T-helper 9 cell (primary cell): ENCODE measurements at regions not wholly inside any gene's neighbourhood (a gene's known extent, or its start where the extent isn't known, plus 50 kb on each side); places are given as distances from the start of the nearest gene placed in this dataset.

Experiments used
- DNase-seq: peaks from one replicate; pipeline ENCODE4 v3.0.0-alpha.2; 2020

DNA sequence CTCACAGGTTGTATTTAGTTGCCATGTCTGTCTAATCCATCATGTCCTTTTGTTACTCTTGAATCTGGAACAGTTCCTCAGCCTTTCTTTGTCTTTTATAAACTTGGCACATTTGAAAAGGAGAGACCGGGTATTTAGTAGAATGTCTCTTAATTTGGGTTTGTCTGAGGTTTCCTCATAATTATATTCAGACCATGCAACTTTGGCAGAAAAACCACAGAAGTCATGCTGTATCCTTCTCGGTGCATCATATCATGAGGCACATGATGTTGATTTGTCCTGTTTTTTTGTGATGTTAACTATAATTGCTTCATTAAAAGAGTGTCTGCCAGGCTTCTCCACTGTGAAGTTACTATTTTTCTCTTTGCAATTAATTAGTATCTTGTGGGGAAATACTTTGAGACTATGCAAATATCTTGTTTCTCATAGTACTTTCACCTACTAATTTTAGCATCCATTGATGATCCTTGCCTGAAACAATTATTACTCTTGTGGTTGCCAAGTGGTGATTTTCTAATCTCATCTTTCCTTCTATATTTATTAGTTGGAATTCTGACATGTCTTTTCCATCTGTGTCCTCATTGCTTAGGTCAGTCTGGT lies 837.3 kb downstream of the DHX35 start:
- no peak for DNase-seq

DNA sequence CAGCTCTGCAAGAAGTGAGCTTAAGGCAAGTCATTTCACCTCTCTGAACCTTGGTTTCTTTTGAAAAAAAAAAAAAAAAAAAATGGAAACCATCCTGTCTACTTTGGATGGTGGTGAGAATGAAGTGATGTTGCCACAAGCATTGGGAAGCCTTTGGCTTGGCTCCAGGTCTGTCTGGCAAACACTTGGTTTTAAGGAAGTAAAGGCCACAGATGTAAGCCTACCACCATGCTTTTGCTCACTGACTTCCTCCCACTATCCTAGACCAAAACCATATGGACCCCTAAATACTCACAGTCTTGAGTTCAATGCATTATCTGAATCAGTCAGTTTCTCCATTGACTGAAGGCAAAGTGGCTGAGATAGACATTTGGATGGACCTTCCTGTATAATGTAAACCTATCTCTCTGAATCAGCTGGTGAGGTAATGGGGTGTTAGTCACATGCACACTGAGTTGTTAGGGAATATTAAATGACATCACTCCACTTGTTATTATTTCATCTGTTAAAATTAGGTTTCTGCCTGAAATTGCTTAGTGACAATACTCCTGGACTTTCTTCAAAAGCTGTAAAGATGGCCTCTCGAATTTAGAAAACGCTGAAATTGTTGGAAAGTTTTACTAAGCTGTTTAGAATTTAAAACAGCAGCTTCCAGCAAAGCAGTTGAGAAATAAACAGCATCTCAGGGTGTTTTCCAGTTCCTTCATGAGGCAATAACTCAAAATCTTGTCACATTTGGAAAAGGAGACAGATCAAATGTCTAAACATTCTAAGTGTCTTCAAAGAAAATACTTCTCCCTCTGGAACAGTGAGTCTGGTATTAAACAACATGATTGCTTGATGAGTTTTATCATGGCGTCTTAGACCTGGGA lies 833.5 kb downstream of the DHX35 start:
- DNase-seq = no peak

DNA sequence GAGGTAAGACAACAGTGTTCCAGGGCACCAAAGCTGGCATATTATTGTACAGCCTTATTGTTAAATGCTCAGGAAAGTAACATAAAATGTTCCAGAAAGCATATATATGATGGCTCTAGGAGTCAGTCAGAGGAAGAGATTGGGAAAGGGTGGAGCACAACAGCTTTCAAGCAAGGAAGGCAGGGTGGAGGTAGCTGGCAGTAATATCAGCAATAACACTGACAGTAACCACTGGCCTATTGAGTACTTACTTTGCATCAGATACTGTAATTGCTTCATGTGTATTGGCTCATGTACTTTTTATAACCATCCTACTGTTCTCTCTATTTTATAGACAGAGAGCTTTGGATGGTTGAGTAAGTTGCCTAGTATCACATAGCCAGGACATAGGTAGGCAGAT lies 830.2 kb downstream of the DHX35 start:
- no peak for DNase-seq

DNA sequence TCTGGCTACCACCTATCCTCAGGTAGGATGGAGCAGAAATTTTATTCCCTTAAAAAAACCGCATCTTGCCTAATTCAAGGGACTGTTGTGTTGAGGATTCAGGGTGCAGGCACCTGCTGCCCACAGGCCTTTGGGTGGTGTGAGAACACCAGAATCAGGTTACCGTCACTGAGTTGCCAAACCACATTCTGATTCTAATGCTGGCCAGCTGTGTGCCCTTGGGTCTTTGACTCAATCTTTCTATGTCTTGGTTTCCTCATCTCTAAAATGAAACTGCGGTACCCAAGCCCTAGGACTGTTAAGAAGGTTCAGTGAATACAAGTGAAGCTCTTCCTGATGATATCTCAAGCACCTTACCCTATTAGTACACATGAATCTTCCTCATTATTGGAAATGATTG lies 827.3 kb downstream of the DHX35 start:
- no peak for DNase-seq

DNA sequence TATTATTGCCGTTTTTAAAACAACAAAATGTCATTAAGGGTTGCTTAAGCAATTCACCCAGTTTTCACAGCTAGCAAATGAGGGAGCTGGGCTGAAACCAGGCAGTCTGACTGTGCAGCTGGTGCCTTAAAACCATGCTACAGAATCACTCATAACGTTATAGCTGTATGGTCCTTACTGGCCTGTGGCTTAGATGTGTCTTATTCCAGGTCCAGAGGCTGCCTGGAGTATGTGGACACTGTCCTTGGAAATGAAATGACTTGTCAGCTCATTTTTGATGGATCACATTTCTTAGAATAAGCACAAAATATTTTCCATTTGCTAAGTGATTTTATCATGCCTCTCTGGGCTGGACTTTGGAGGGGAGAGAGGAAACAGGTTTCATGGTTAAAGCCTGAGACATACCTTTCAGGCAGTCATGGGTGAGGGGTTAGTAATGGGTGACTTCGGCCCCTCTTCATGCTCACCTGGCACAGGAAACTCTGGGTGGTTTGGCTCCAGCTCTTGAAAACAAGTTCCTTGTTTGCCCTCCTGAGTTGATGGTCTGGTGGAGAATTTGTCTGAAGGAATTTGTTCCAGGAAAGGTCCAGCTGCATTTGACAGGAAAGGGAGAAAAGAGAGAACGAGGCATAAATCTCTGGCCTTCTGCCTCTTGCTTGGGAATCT lies 823.2 kb downstream of the DHX35 start:
- no peak for DNase-seq

DNA sequence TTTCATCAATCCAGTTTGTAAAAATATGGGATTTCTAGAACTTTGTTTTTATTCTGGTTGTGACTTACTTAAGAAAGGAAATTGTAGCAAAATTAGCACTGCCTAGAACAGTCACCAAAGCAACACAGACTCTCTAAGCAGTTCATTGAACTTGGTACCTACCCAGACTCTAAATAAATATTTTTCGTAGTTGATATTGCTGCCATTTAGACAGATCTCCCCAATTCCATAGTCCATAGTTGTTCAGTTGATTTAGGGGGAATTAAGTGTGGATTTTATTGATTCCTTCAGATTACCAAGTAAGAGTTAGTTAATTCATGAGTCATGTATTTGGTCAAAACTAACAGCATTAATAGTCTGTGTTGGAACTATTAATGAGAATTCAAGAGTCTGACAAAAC lies 822.5 kb downstream of the DHX35 start:
- no peak for DNase-seq

DNA sequence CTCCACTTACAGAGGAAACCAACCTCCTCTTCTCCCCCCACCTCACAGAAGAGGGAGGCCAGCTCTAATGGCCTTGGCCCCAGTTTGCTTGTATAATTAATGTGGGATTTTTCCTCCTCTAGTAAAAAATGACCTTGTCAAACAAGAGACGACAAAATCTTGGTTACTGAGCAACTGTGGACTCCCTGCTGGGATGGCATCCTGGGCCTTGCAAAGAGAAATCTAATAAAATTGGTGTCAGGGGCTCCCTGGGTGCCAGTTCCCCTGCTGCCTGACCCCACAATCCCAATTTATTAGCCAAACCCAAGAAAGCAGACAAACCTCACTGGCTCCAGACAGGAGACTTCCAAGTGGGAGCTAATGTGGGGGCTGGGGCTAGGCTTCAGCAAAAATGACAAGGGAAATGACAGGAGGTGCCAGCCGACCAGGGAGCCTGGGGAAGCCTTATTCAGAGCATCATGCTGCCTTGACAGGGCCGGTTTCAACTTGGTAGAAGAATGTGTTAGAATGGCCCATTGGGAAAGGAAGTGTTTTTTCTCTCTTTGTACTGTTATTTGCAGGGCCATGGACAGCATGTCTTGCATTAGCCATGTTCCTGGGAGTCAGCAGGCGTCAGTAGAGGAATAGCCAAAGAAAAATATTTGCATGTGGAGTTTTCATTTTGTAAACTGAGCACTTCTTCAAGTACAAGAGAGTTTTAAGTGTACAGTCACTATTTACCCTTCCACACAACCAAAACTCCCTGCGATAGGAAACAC lies 816.9 kb downstream of the DHX35 start:
- no peak for DNase-seq

DNA sequence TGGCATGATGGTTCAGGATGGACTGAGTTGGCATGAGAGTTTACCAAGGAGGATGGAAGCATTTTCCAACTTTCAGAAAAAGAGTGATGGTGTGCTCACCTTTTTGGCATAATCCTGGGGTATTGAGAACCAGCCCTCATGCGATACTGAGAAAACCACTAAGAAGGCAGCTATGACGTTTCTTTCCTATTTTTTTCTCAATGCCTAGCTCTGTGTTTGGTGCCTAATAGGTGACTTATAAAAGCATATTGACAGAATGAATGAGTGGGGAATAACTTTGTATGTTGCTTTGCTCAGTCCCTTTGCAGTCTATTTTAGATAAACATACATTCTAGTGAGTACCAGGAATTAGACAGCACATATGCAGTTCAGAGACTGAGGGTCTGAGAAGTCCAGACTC lies 816.3 kb downstream of the DHX35 start:
- no peak for DNase-seq

DNA sequence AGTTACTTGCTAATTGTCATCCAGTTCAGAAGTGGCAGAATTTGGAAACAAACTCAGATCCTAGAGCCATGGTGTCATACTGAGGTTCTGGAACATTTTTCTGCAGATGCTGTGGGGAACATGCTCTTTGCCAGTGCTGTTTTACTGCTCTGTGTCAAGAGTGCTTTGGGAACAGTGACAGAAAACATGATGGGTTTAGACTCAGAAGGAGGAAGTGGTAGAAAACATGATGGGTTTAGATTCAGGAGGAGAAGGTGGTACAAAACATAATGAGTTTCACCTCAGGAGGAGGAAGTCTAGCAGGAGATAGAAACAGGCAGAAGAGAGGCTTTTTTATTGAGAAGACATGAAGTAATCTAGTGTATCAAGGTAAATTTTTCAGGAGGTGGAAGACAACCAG lies 815.5 kb downstream of the DHX35 start:
- DNase-seq = no peak

DNA sequence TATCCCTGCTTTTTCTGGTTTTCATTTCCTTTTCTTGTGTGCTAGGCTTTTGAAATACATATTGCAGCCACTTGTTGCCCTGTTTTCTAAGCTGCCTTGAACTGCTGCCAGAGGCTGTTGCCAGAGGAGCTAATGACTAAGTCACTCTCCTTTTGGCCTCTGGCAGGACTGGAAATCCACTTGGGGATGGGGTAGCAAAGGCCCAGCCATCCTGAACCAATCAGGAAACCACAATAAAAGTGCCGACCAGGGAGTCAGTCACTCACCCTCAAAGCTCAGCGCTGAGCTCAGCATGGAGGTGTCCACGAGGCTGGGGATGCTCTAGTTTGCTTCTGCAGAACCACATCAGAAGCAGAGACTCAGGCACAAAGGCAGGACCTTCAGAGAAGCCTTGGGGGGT lies 813.0 kb downstream of the DHX35 start:
- DNase-seq = no peak

DNA sequence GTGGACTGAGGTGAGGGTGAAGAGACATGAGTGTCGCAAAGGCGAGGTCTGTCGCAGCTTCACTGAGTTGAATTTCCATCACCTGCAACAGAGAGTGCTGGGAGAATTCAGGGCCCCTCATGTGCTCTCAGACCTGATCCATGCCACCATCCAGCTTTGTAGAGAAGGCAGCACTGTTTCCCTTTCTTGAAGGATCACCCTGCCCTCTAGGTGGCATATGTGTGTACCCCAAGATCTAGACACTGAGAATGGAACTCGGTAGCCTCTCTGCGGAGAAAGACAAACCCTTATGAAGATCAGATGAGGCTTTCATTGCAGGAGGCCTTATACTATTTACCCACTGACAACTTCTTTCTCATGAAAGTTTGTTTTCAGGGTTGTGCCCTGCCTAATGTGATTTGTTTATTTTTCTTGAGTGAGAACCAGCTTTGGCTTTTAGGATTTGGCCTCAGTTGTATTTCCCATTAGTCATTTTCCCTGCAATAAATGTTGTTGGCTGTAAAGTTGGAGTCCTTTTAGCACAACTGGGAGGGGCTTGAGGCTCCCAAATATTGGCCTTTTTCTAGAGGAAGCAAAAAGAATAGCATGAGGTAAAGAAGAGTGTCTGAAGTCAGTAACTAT lies 811.3 kb downstream of the DHX35 start:
- no peak for DNase-seq

DNA sequence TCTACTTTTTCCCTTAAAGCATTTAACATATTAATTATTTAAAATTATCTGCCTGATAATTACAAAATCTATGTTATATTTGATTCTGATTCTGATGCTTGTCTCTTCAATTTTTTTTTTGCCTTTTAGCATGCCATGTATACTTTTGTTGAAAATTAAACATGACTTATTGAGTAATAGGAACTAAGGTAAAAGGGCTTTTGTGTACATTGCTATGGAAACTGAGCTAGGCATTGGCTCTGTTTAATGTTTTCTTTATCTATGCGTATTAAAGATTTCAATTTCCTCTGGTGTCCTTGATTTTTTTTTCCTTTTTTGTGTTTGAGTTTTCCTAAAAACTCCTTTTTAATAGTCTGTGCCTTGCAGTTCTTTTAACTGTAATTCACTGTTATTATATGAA lies 805.2 kb downstream of the DHX35 start:
- no peak for DNase-seq

DNA sequence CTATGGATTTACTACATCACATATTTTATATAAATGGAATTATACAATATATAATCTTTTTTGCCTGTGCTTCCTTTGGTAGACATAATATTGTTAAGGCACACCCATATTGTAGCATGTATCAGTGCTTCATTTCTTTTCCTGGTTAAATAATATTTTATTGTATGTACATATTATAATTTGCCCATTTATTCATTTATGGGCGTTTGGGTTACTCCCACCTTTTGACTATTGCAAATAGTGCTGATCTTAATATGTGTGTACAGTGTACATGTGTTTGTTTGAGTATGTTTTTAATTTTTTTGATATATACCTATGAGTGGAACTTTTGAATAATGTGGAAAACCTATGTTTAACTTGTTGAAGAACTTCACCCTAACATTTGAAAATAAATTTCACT lies 804.2 kb downstream of the DHX35 start:
- no peak for DNase-seq

DNA sequence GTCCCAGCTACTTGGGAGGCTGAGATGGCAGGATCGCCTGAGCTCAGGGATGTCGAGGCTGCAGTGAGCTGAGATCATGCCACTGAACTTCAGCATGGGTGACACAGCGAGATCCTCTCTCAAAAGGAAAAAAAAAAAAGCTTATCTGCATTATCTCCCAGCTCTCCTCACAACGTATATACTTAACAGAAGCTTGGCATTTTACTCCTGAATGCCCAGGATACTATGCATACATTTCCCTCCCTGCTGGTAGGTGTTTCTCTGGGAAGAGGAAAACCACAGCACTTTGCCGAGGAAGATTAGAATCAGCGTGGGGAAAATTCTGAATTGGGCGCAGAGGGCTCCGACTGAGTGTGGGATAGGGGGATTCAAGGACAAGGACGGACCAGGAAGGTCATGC lies 800.6 kb downstream of the DHX35 start:
- no peak for DNase-seq

DNA sequence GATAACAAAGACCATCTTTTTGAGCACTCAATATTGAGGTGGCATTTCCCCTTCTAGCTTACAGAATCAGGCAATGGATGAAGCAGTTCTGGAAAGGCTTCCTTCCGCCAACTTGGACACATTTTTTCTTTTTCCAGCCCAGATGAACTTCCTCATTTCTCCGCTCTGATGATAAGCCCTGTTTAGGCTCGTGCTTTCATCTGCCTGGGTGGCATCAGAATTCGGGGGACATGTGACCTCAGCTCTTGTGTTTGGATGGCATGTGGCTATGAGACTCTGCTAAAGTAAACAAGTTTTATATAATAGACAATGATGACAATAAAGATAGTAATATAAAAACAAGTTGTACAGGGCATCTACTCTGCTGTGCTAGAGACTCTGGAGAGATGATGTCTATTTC lies 796.7 kb downstream of the DHX35 start:
- no peak for DNase-seq

DNA sequence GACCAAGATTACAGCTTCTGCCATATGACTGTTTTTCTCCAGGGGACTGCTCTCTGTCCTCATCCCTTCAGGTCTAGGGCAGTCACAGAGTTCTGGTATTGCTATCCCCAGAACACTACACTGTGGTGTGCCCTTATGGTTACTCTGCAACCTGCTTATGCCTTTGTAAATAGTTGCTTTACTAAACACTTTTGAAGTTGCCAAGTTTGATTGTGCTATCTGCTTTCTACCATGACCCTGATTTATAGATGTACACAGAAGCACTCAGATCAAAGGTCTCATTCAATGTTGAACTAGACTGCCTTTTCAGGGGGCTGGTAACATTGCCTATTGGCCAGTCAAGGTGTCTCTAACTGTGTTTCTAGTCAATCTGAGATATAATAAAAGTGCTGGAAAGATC lies 794.7 kb downstream of the DHX35 start:
- no peak for DNase-seq

DNA sequence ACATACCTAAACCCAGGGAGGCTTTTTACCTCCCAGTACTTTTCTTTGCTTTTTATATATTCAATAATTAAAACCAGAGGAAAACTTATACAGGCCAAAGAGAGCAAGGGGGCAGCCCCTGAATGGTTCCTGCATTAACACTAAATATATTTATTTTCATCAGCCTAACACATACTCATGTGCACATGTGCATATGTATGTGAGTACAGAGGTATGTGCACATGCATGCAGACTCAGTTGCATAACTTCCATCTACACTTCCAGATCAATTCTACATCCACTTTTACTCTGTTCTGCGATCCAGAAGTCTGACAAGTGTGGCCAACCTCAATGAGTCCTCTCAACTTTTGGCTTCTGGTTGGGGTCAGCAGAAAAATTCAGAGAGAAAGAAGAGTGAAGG lies 794.2 kb downstream of the DHX35 start:
- no peak for DNase-seq

DNA sequence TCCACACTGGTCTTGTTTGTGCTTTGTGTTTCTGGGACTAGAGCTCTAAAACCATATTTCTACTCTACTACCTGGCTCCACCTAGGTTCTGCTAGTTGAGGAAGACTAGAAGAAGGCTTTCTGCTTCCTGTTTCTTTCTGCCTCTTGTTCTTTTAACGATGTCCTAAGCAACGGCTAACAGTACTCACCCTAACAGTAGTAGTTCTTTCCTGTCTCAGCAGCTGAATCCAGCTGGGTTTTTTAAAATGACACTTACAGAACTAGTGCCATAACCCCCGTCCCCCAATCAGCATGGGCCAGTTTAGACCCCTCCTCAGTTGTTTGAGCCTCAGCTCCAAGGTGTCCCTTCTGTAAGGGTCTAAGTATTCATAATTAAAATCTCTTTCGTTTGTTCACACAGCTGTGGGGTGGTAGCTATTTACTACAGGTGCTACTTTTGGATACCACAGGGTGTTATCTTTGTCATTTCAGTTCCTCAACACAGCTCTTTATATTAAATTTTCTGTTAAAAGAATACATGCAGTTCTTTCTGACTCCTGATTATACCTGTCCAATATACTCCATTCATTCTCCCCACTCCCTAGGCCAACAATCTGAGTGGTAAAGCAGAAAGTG lies 790.2 kb downstream of the DHX35 start:
- no peak for DNase-seq

DNA sequence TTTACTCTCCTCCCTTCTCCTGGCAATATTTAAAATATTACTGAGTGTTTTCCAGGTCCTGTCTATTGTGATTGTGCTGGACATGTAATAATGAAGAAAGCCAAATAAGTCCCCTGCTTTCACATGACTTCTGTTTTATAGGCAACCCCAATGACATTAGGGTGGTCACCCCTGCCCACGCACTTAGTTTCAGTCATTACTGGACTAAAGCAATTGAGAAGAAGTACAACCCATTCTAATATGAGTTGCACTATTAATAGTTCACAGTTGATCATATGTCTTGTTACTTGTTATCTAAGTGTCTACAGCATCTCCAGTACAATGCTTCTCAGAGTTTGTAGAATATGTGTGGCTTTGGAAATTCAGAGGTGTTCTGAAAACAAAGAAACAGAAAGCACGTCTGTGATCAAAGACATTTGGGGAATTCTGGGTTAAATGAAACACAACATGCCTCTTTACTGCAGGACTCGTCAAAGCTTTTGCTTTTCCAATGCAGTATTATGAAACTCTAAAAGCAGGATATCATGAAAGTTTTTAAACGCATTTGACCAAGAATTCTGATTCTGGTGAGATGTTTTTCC lies 789.5 kb downstream of the DHX35 start:
- DNase-seq = no peak

DNA sequence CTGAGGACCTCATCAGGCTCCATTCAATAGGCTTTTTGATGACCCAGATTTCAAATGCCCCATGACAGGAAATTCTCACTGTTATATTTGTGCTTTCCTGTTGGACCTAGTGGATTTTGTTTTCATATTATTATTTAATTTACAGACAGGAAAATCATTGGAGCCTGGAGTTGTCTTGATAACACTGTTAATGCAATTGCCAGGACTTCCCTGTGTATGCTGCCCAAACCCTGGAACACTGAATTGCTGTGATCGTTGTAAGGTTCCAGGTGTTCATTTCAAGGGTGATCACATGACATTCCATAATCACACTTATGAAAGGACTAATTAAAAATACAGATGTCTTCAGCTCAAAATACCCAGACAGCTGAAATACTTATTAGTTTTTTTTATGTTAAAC lies 783.2 kb downstream of the DHX35 start:
- no peak for DNase-seq

DNA sequence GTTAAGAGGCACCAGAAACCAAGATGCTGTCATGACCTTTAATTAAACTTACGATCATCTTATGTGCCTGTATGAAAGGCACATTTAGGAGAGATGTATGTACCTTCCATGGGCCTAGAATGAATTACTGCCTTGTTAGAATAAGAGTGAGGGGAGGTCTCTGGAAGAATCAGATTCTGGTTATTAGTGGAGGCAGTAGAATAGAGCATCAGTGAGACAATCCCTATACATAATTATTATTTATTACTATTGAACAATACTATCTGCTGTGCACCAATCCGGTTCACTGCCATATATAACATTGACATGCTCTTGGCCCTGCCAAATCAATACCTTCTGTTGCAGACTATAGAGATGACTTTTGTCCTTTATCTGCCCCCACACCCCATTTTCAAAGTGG lies 776.5 kb downstream of the DHX35 start:
- DNase-seq = no peak
